Memory B cell (primary cell): ENCODE measurements at regions not wholly inside any gene's neighbourhood (a gene's known extent, or its start where the extent isn't known, plus 50 kb on each side); places are given as distances from the start of the nearest gene placed in this dataset.
"Not testable (repeated sequence)": the region's sequence is repeated elsewhere in the genome, so short reads cannot be mapped to it uniquely, and the experiment has no call there.

Experiments used
- ATAC-seq: fragments of 150-1000 bp; cut with Tn5 transposase; 2 replicates; pipeline ENCODE4 v1.10.0; 2021; ENCODE audit warnings: low read depth, mild to moderate bottlenecking, moderate library complexity
- DNase-seq, 2 donors: peaks; one replicate each; pipeline ENCODE4 v3.0.0; 2022; ENCODE audit warnings: low spot score in 2 of 2
- H3K27ac Mint-ChIP-seq: one replicate; pipeline ENCODE4 v1.8.0; 2022; ENCODE audit warnings: mild to moderate bottlenecking, moderate library complexity, mixed read lengths
- H3K27me3 Mint-ChIP-seq: one replicate; pipeline ENCODE4 v1.8.0; 2022; ENCODE audit warnings: mixed read lengths
- H3K36me3 Mint-ChIP-seq: one replicate; pipeline ENCODE4 v1.8.0; 2022; ENCODE audit warnings: mild to moderate bottlenecking, mixed read lengths
- H3K4me1 Mint-ChIP-seq: one replicate; pipeline ENCODE4 v1.8.0; 2022; ENCODE audit warnings: mixed read lengths
- H3K4me3 Mint-ChIP-seq: one replicate; pipeline ENCODE4 v1.8.0; 2022; ENCODE audit warnings: mild to moderate bottlenecking, moderate library complexity, mixed read lengths
- H3K9me3 Mint-ChIP-seq: one replicate; pipeline ENCODE4 v1.8.0; 2022; ENCODE audit warnings: mixed read lengths

DNA sequence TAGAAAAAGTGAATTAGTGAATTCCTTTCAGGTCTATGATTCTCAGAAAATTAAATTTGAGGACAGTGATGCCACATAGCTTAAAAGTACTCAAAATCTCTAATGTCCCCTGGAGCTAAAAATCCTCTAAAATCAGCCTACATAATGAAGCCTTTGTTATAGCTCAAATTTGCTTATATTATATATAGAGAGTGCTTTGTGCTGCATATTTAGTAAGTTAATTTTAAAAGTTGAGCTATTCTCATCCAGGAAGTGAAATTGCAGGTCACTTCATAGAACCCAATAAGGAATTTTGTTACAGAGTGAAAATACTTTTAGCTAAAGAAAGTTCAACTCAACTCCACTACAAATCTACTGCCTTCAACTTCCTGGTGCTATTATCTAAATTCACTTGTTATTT is 507.5 kb upstream of the MAP3K7 start:
- peaks cover 2% of the 10 kb centered on the region for H3K27me3 Mint-ChIP-seq
- DNase-seq (no peak), ATAC-seq (no peak)
- H3K4me3 Mint-ChIP-seq = no peak overlapping the region
- H3K27ac Mint-ChIP-seq = no peak overlapping the region
- no peaks in the 10 kb centered on the region for H3K36me3 Mint-ChIP-seq
- peaks cover 2% of the 10 kb centered on the region for H3K9me3 Mint-ChIP-seq
- no peaks in the 10 kb centered on the region for H3K4me1 Mint-ChIP-seq

DNA sequence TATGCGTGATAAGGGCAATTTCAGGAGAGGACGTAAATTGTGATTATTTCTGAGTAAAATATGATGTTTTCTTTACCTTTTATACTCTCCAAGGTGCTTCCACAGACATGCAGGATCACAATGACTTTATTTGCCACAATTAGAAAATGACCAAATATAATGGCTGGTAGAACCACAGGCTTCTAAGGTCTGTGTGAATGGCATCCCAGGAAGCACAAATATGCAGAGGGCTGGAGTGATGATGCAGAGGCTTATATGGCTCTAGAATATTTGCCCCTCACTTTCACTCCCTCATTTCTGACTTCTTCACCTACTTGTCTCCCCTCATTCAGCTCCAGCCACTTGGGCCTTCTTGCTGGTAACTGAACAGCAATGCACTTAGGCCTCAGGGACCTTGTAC is 502.1 kb upstream of the MAP3K7 start:
- no peak overlapping the region for H3K27ac Mint-ChIP-seq
- ATAC-seq (no peak), DNase-seq (no peak)
- no peaks in the 10 kb centered on the region for H3K4me1 Mint-ChIP-seq
- peaks cover 2% of the 10 kb centered on the region for H3K27me3 Mint-ChIP-seq
- no peaks in the 10 kb centered on the region for H3K9me3 Mint-ChIP-seq
- no peaks in the 10 kb centered on the region for H3K36me3 Mint-ChIP-seq
- no peak overlapping the region for H3K4me3 Mint-ChIP-seq

DNA sequence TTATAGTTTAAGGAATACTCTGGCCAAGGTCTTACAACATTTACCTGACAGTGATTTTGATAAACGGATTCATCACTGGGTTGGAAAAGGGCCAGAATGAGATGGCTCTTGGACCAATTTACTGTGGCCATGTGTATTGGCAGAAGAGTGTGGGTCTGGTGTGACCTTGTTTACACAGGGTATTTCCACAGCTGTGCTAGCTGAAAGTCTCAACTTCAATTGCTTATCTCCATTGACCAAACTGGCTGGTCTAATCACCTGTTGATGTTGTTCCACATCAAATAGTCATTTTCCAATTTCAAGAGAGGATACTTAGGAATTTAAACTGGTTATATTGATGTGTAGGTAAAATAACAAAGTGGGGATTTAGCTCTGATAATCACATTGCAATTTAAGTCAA is 501.6 kb upstream of the MAP3K7 start:
- Mint-ChIP-seq H3K4me3 (no peak overlapping the region), H3K27ac (no peak overlapping the region), H3K4me1 (no peaks in the 10 kb centered on the region), H3K27me3 (peaks cover 2% of the 10 kb centered on the region), H3K9me3 (no peaks in the 10 kb centered on the region), H3K36me3 (no peaks in the 10 kb centered on the region)
- ATAC-seq = no peak
- no peak for DNase-seq

DNA sequence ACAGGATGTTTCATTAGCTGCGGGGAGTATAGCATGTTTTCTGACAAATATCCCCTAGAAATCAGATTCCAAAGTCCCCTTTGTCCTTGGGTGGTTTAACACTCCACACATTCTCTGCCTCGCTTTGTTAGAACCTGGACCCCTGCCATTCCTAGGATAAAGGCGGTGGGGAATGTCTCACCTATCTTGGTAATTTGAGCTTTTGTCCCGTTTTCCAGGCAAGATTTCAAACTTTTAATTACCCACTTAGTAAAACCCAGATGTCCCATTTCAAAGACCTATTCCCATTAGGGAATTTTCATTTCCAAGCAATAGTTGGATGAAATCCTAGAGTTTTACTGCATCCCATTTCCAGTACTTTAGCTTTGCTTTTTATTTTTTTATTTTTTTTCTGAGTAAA is 501.0 kb upstream of the MAP3K7 start:
- ATAC-seq = no peak
- H3K4me3 Mint-ChIP-seq = no peak overlapping the region
- H3K27me3 Mint-ChIP-seq = peaks cover 2% of the 10 kb centered on the region
- H3K36me3 Mint-ChIP-seq = no peaks in the 10 kb centered on the region
- no peaks in the 10 kb centered on the region for H3K4me1 Mint-ChIP-seq
- no peaks in the 10 kb centered on the region for H3K9me3 Mint-ChIP-seq
- no peak for DNase-seq
- H3K27ac Mint-ChIP-seq = no peak overlapping the region

DNA sequence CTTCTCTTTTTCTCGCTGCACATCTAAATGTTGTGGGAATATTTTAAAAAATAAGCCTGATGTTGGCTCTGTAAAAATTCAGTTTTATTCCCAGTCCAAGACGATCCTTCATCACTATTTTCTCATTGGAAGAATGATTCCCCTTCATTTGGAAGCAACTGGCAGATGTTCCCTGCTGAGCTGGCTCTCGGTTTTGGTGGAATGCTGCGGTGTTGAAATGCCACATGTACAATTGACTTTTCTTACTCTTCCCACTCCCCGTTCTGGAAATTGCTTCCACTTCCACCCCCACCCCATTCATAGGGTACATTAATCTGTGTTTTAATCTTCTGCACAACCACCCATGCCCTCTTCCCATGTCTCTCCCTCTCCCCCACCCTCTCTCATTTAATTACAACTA is 496.3 kb upstream of the MAP3K7 start:
- H3K27me3 Mint-ChIP-seq = no peaks in the 10 kb centered on the region
- no peak for ATAC-seq

DNA sequence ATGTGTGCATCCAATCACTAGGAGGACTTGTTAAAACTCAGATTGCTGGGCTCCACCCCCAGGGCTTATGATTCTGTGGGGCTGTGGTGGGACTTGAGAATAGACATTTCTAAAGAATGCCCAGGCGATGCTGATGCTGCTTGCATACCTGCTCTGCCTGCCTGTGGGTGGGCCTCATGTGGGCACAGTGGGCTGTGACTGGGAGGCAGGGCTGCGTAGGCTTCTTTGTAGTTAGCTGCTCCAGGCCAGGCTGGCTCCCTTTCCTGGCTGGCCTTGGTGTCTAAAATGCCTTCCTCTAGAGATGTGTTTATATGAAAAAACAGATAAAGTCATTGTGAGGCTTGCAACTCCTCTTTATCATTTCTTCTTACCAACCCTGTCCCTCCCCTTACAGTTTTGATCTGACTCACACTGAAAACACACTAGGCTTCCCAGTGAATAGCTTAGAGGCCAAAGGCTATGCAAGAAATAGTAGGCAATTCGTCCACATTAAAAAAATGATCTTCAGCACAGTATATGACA is 495.5 kb upstream of the MAP3K7 start:
- Mint-ChIP-seq H3K4me1 (no peaks in the 10 kb centered on the region), H3K27me3 (no peaks in the 10 kb centered on the region), H3K36me3 (no peaks in the 10 kb centered on the region), H3K9me3 (no peaks in the 10 kb centered on the region), H3K4me3 (no peak overlapping the region), H3K27ac (no peak overlapping the region)
- no peak for DNase-seq
- no peak for ATAC-seq

More for the DNA sequence above, 496.3 kb upstream of the MAP3K7 start:
- H3K4me1 Mint-ChIP-seq = no peaks in the 10 kb centered on the region
- DNase-seq = no peak
- H3K36me3 Mint-ChIP-seq = no peaks in the 10 kb centered on the region
- H3K27ac Mint-ChIP-seq = no peak overlapping the region
- H3K9me3 Mint-ChIP-seq = no peaks in the 10 kb centered on the region
- no peak overlapping the region for H3K4me3 Mint-ChIP-seq

DNA sequence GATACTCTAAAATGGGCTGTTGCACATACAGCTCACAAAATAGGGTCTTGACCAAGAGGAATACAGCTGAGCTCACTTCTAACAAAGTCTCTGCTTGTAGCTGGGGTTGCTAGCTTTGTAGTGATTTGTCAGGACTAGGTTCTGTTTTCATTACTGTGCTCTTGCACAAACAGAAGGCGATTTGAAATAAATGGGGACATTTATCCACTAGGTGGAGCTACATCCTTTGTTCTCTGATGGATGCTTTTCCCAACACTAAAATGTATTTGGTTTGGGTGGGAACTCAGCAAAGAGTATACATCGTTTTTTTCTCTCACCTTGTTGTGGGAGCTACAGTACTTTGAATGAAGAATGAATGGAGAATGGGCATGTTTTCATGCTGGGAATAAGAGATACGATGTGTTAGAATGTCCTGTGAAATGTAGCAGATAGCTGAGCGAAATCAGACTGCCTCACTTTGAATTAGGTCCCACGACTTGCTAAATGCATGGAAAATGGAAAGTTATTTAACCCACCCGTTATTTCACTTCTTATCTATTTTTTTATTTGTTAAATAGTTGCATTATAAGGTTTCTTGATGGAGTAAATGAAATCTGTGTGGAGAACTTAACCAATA is 494.7 kb upstream of the MAP3K7 start:
- H3K4me1 Mint-ChIP-seq = no peaks in the 10 kb centered on the region
- DNase-seq = no peak
- H3K27ac Mint-ChIP-seq = no peak overlapping the region

DNA sequence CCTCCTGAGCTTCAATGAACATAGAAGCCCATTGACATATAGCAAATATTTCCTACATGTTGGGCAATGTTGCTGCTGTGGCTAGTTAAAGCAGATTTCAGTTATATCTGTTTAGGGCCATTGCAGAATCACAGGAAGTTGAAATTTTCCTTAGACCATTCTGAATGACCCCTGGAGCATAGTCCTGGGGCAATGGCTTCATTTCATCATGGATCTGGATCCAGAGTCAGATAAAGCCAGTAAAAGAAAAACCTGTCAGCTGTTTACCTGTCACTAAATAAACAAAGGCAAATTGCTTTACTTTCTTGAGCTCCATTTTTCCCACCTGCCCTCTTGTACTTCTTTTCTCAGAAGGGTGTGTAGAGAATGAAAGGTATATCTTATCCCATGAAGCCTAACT is 494.0 kb upstream of the MAP3K7 start:
- no peaks in the 10 kb centered on the region for H3K4me1 Mint-ChIP-seq
- H3K27me3 Mint-ChIP-seq = no peaks in the 10 kb centered on the region
- no peak overlapping the region for H3K4me3 Mint-ChIP-seq
- no peak for DNase-seq
- no peak overlapping the region for H3K27ac Mint-ChIP-seq
- ATAC-seq = no peak
- H3K9me3 Mint-ChIP-seq = no peaks in the 10 kb centered on the region
- H3K36me3 Mint-ChIP-seq = no peaks in the 10 kb centered on the region

More for the DNA sequence above, 494.7 kb upstream of the MAP3K7 start:
- Mint-ChIP-seq H3K36me3 (no peaks in the 10 kb centered on the region), H3K4me3 (no peak overlapping the region), H3K9me3 (no peaks in the 10 kb centered on the region), H3K27me3 (no peaks in the 10 kb centered on the region)
- ATAC-seq = no peak

DNA sequence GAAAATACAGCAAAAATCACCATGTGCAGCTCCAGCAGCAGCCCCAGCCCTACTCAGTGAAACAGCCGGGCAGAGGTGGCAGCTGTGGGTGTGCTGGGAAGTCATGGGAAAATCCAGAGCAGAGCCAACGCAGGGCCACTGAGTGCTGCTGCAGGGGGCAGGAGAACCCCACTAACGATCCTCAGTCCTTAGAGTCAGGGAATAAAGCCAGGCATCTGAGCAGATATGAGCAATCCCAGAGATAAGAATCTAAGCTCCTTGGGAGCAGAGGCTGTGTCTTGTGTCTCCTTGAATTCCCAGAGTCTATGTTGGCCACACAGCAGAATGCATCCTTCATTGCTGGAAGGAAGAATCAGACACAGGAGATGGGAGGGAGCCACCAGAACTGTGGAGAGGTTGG is 493.1 kb upstream of the MAP3K7 start:
- Mint-ChIP-seq H3K4me3 (no peak overlapping the region), H3K27ac (no peak overlapping the region), H3K36me3 (no peaks in the 10 kb centered on the region), H3K9me3 (no peaks in the 10 kb centered on the region), H3K27me3 (no peaks in the 10 kb centered on the region), H3K4me1 (no peaks in the 10 kb centered on the region)
- no peak for ATAC-seq
- no peak for DNase-seq

DNA sequence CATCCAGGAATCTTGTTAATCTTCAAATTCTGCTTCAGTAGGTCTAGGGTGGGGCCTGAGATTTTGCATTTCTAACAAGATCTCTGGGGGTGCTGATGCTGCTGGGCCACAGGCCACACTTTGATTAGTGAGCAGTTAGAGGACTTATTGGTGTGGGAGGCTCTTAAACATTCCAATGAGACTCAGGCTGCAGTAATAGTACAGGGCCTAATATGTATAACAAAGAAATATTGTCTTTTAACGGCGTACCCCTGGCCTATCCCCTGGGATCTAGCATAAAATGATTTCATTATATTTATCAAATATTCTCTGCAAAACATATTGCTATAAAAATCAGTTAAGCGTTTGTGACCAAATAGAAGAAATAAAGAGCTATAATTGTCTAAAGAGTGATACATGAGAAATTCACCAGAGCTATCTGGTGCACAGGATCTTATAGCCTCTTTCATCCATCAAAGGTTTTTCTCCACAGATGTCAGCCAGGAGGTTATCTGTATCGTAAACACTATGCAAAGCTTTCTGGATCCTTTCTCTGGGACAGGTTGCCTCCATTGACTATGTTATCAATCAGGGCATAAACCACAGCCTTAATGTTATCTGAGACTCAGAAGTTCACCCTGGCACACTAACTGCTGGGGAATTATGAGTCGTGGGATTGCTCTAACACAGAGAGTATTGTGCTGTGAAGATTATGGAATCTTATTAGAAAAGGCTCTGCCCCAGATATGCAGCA is 488.5 kb upstream of the MAP3K7 start:
- no peak overlapping the region for H3K27ac Mint-ChIP-seq
- ATAC-seq (no peak), DNase-seq (no peak)
- H3K9me3 Mint-ChIP-seq = no peaks in the 10 kb centered on the region
- H3K36me3 Mint-ChIP-seq = no peaks in the 10 kb centered on the region
- no peaks in the 10 kb centered on the region for H3K4me1 Mint-ChIP-seq
- H3K27me3 Mint-ChIP-seq = no peaks in the 10 kb centered on the region
- no peak overlapping the region for H3K4me3 Mint-ChIP-seq

DNA sequence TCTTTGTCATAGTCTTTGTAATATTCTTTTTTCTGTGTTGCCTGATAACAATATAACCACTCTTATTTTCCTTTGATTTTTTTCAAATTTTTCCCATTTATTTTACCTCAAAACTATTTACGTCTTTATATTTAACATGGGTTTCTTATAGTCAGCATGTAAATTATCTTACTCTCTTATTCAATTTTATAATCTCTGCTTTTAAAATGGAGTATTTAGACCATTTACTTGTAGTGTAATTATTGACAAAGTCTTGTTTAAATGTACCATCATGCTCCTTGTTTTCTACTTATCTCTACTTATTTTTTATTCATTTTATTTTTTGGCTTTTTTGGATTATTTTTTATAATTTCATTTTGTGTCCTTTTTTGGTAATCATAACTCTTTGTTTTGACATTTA is 476.5 kb upstream of the MAP3K7 start:
- no peak for ATAC-seq
- H3K9me3 Mint-ChIP-seq = peaks cover 2% of the 10 kb centered on the region

DNA sequence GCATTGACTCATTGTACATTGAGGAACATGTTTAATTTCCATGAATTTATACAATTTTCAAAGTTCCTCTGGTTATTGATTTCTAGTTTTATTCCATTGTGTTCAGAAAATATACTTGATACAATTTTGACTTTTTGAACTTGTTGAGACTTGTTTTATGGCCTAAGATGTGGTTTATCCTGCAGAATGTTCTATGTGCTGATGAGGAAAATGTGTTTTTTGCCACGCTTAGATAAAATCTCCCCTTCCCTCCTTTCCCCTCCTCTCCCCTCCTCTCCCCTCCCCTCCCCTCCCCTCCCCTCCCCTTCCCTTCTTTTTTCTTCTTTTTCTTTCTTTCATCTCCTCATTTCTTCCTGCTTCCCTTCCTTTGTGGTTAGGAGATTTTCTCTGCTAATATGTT is 470.8 kb upstream of the MAP3K7 start:
- H3K36me3 Mint-ChIP-seq = peaks cover 2% of the 10 kb centered on the region
- peaks cover 17% of the 10 kb centered on the region for H3K9me3 Mint-ChIP-seq
- H3K27me3 Mint-ChIP-seq = no peaks in the 10 kb centered on the region
- no peak overlapping the region for H3K27ac Mint-ChIP-seq
- DNase-seq = no peak
- H3K4me3 Mint-ChIP-seq = no peak overlapping the region
- H3K4me1 Mint-ChIP-seq = no peaks in the 10 kb centered on the region
- ATAC-seq = no peak

More for the DNA sequence above, 476.5 kb upstream of the MAP3K7 start:
- Mint-ChIP-seq H3K36me3 (no peaks in the 10 kb centered on the region), H3K4me1 (no peaks in the 10 kb centered on the region), H3K27me3 (no peaks in the 10 kb centered on the region), H3K4me3 (no peak overlapping the region), H3K27ac (no peak overlapping the region)
- DNase-seq = no peak

DNA sequence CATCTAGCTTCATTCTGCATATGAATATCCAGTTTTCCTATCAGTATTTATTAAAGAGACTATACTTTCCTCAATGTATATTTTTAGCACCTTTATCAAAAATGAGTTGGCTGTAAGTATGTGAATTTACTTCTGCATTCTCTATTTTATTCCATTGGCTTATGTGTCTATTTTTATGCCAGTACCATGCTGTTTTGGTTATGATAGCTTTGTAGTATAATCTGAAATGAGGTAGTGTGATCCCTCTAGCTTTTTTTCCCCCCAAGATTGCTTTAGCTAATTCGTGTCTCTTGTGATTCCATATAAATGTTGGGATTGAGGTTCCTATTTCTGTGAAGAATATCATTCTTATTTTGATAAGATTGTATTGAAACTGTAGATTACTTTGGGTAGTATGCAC is 469.1 kb upstream of the MAP3K7 start:
- ATAC-seq (no peak), DNase-seq (no peak)
- Mint-ChIP-seq H3K27me3 (no peaks in the 10 kb centered on the region), H3K4me3 (no peak overlapping the region), H3K36me3 (peaks cover 2% of the 10 kb centered on the region), H3K27ac (no peak overlapping the region), H3K4me1 (no peaks in the 10 kb centered on the region), H3K9me3 (peaks cover 17% of the 10 kb centered on the region)

DNA sequence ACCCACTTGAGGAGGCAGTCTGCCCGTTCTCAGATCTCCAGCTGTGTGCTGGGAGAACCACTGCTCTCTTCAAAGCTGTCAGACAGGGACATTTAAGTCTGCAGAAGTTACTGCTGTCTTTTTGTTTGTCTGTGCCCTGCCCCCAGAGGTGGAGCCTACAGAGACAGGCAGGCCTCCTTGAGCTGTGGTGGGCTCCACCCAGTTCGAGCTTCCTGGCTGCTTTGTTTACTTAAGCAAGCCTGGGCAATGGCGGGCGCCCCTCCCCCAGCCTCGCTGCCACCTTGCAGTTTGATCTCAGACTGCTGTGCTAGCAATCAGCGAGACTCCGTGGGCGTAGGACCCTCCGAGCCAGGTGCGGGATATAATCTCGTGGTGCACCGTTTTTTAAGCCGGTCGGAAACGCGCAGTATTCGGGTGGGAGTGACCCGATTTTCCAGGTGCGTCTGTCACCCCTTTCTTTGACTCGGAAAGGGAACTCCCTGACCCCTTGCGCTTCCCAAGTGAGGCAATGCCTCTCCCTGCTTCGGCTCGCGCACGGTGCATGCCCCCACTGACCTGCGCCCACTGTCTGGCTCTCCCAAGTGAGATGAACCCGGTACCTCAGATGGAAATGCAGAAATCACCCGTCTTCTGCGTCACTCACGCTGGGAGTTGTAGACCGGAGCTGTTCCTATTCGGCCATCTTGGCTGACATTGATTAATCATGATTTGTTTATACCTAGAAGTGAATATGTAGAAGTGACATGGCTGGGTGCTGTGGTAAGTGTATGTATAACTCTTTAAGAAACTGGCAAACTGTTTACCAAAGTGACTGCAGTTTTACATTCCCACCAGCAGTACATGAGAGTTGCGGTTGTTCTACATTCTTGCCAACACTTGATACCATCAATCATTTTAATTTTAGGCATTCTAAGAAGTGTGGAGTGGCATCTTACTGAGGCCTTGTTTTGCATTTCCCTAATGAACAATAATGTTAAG is 465.9 kb upstream of the MAP3K7 start:
- not testable (repeated sequence) for ATAC-seq, H3K4me1 Mint-ChIP-seq, DNase-seq, H3K4me3 Mint-ChIP-seq, H3K27ac Mint-ChIP-seq, H3K27me3 Mint-ChIP-seq, H3K36me3 Mint-ChIP-seq
- peaks cover 15% of the 10 kb centered on the region for H3K9me3 Mint-ChIP-seq
